Trophoblast cell (in vitro differentiated cells and primary cell): ENCODE measurements at regions not wholly inside any gene's neighbourhood (a gene's known extent, or its start where the extent isn't known, plus 50 kb on each side); places are given as distances from the start of the nearest gene placed in this dataset.

Source experiments
- DNase-seq, 2 donors: peaks; one replicate each; pipeline ENCODE4 v3.0.0-alpha.2; 2016
- H2AFZ ChIP-seq: 2 replicates; pipeline ENCODE4 v1.6.1; 2013; ENCODE audit warnings: low read length, moderate library complexity, mild to moderate bottlenecking; ENCODE audit not compliant: insufficient read depth, poor library complexity
- H2AK5ac ChIP-seq: 2 replicates; pipeline ENCODE4 v1.6.1; 2013; ENCODE audit warnings: mild to moderate bottlenecking, low read length
- H2BK120ac ChIP-seq: 2 replicates; pipeline ENCODE4 v1.6.1; 2013; ENCODE audit warnings: low read length, mild to moderate bottlenecking, moderate library complexity; ENCODE audit not compliant: insufficient read depth, poor library complexity
- H2BK12ac ChIP-seq: 2 replicates; pipeline ENCODE4 v1.6.1; 2013; ENCODE audit warnings: mild to moderate bottlenecking, low read length, moderate library complexity
- H2BK5ac ChIP-seq: 2 replicates; pipeline ENCODE4 v1.6.1; 2013; ENCODE audit warnings: low read length, low read depth, moderate library complexity, mild to moderate bottlenecking; ENCODE audit not compliant: poor library complexity
- H3K14ac ChIP-seq: 2 replicates; pipeline ENCODE4 v1.6.1; 2013; ENCODE audit warnings: mild to moderate bottlenecking, low read length
- H3K18ac ChIP-seq: 2 replicates; pipeline ENCODE4 v1.6.1; 2013; ENCODE audit warnings: mild to moderate bottlenecking, low read length
- H3K23ac ChIP-seq: 2 replicates; pipeline ENCODE4 v1.6.1; 2013; ENCODE audit warnings: low read length
- H3K27ac ChIP-seq: 2 replicates; pipeline ENCODE4 v1.5.1; 2013; ENCODE audit warnings: low read depth, mild to moderate bottlenecking, inconsistent platforms, low read length, moderate library complexity
- H3K27me3 ChIP-seq: 2 replicates; pipeline ENCODE4 v1.6.1; 2013; ENCODE audit warnings: inconsistent platforms, mild to moderate bottlenecking, low read length, moderate library complexity; ENCODE audit not compliant: insufficient read depth
- H3K36me3 ChIP-seq, 2 experiments: 1 replicate in 1 of 2; 2 replicates in 1 of 2; pipeline ENCODE4 v1.6.1; 2013; ENCODE audit warnings: low read length in 2 of 2, mild to moderate bottlenecking in 2 of 2, moderate library complexity in 1 of 2; ENCODE audit not compliant: insufficient read depth in 2 of 2, control insufficient read depth in 1 of 2
- H3K4ac ChIP-seq: 2 replicates; pipeline ENCODE4 v1.6.1; 2013; ENCODE audit warnings: low read depth, mild to moderate bottlenecking, low read length, moderate library complexity
- H3K4me1 ChIP-seq, 2 experiments: 1 replicate in 1 of 2; 2 replicates in 1 of 2; pipeline ENCODE4 v1.6.1; 2013; ENCODE audit warnings: low read length in 2 of 2, mild to moderate bottlenecking in 2 of 2, moderate library complexity in 1 of 2; ENCODE audit not compliant: insufficient read depth in 2 of 2, control insufficient read depth in 1 of 2
- H3K4me2 ChIP-seq: 2 replicates; pipeline ENCODE4 v1.6.1; 2013; ENCODE audit warnings: inconsistent platforms, mild to moderate bottlenecking, low read length, moderate library complexity
- H3K4me3 ChIP-seq: 2 replicates; pipeline ENCODE4 v1.5.1; 2013; ENCODE audit warnings: mild to moderate bottlenecking, low read depth, low read length, inconsistent platforms
- H3K79me1 ChIP-seq: one replicate; pipeline ENCODE4 v1.6.1; 2013; ENCODE audit warnings: low read length
- H3K79me2 ChIP-seq: 2 replicates; pipeline ENCODE4 v1.6.1; 2013; ENCODE audit warnings: low read length, mild to moderate bottlenecking; ENCODE audit not compliant: control insufficient read depth, insufficient read depth, poor library complexity
- H3K9ac ChIP-seq: 2 replicates; pipeline ENCODE4 v1.6.1; 2013; ENCODE audit warnings: mild to moderate bottlenecking, low read length
- H3K9me3 ChIP-seq: 2 replicates; pipeline ENCODE4 v1.6.1; 2013; ENCODE audit warnings: low read depth, mild to moderate bottlenecking, control low read depth, inconsistent platforms, low read length; ENCODE audit not compliant: insufficient read depth
- H4K12ac ChIP-seq: 2 replicates; pipeline ENCODE4 v1.6.1; 2013; ENCODE audit warnings: low read depth, mild to moderate bottlenecking, low read length, moderate library complexity
- H4K8ac ChIP-seq: 2 replicates; pipeline ENCODE4 v1.6.1; 2013; ENCODE audit warnings: low read depth, mild to moderate bottlenecking, low read length, moderate library complexity
- H4K91ac ChIP-seq: one replicate; pipeline ENCODE4 v1.6.1; 2013; ENCODE audit warnings: low read depth, mild to moderate bottlenecking, low read length, moderate library complexity
- WGBS: extraction: QIAGEN DNeasy Blood & Tissue Kit; methylation state at CpG from one replicate; pipeline ENCODE4 v1.1.7; 2013; ENCODE audit warnings: missing lambda C conversion rate; ENCODE audit not compliant: insufficient read length, insufficient coverage; ENCODE audit errors: extremely low coverage; 5-methylcytosine and 5-hydroxymethylcytosine counted together

GRCh38 chr4:54852602-54853001 lies 194.8 kb downstream of the KIT start:
- H2AFZ ChIP-seq, result no peak overlapping the region
- no peak overlapping the region for H3K4ac ChIP-seq
- H4K8ac ChIP-seq, result no peak overlapping the region
- H4K12ac ChIP-seq, result no peak overlapping the region
- H3K4me1 ChIP-seq, result no peaks in the 10 kb centered on the region
- no peaks in the 10 kb centered on the region for H3K36me3 ChIP-seq
- no peak overlapping the region for H3K4me2 ChIP-seq
- H3K79me2 ChIP-seq, result no peaks in the 10 kb centered on the region
- DNase-seq, result no peak
- H3K9me3 ChIP-seq, result no peaks in the 10 kb centered on the region
- no peak overlapping the region for H3K4me3 ChIP-seq
- no peak overlapping the region for H3K23ac ChIP-seq
- H3K27ac ChIP-seq, result no peak overlapping the region
- no peak overlapping the region for H2BK12ac ChIP-seq
- no peak overlapping the region for H2AK5ac ChIP-seq
- no peak overlapping the region for H3K18ac ChIP-seq
- no peak overlapping the region for H3K14ac ChIP-seq
- no peak overlapping the region for H2BK5ac ChIP-seq
- no peak overlapping the region for H2BK120ac ChIP-seq
- H3K27me3 ChIP-seq, result no peaks in the 10 kb centered on the region
- no peak overlapping the region for H4K91ac ChIP-seq
- no peak overlapping the region for H3K9ac ChIP-seq
- WGBS, result no CpG with 5 or more reads among the region's 2 CpGs
- H3K79me1 ChIP-seq, result no peaks in the 10 kb centered on the region

- H2AFZ ChIP-seq, result no peak overlapping the region
- no peaks in the 10 kb centered on the region for H3K9me3 ChIP-seq
- no peaks in the 10 kb centered on the region for H3K4me1 ChIP-seq
- H3K18ac ChIP-seq, result no peak overlapping the region
- no peaks in the 10 kb centered on the region for H3K27me3 ChIP-seq
- no peak overlapping the region for H4K8ac ChIP-seq
- H3K4me3 ChIP-seq, result no peak overlapping the region
- H3K4ac ChIP-seq, result no peak overlapping the region
- H2BK12ac ChIP-seq, result no peak overlapping the region
- H3K36me3 ChIP-seq, result no peaks in the 10 kb centered on the region
- no peak overlapping the region for H3K4me2 ChIP-seq
- no peak overlapping the region for H2BK120ac ChIP-seq
- H3K14ac ChIP-seq, result no peak overlapping the region
- no peak overlapping the region for H4K91ac ChIP-seq
- no peaks in the 10 kb centered on the region for H3K79me2 ChIP-seq
- H2AK5ac ChIP-seq, result no peak overlapping the region
- no peak overlapping the region for H3K27ac ChIP-seq
- H4K12ac ChIP-seq, result no peak overlapping the region
- DNase-seq, result no peak
- no peak overlapping the region for H2BK5ac ChIP-seq
- H3K9ac ChIP-seq, result no peak overlapping the region
- no CpG with 5 or more reads among the region's 1 CpG for WGBS
- H3K23ac ChIP-seq, result no peak overlapping the region
- H3K79me1 ChIP-seq, result no peaks in the 10 kb centered on the region
These were observed 194.3 kb downstream of the KIT start for GRCh38 chr4:54852054-54852453.

- Histone ChIP-seq H3K9me3 (no peaks in the 10 kb centered on the region), H3K4me1 (peaks cover 0 to 4% of the 10 kb centered on the region in 2 experiments), H3K9ac (no peak overlapping the region), H4K91ac (no peak overlapping the region), H3K79me2 (no peaks in the 10 kb centered on the region), H3K4ac (no peak overlapping the region), H2BK12ac (no peak overlapping the region), H4K12ac (no peak overlapping the region), H3K4me2 (no peak overlapping the region), H3K27ac (no peak overlapping the region), H3K4me3 (no peak overlapping the region), H3K14ac (no peak overlapping the region), H2BK5ac (no peak overlapping the region), H2BK120ac (no peak overlapping the region), H3K27me3 (no peaks in the 10 kb centered on the region), H2AFZ (no peak overlapping the region), H3K18ac (no peak overlapping the region), H4K8ac (no peak overlapping the region), H3K23ac (no peak overlapping the region), H2AK5ac (no peak overlapping the region), H3K79me1 (no peaks in the 10 kb centered on the region), H3K36me3 (no peaks in the 10 kb centered on the region)
- no CpG with 5 or more reads among the region's 2 CpGs for WGBS
- no peak for DNase-seq
These were observed 187.2 kb downstream of the KIT start for GRCh38 chr4:54844911-54845310.

GRCh38 chr4:54843946-54844345 lies 186.2 kb downstream of the KIT start:
- Histone ChIP-seq H2AK5ac (no peak overlapping the region), H4K91ac (no peak overlapping the region), H2BK12ac (no peak overlapping the region), H3K14ac (no peak overlapping the region), H3K27me3 (no peaks in the 10 kb centered on the region), H3K18ac (no peak overlapping the region), H3K4me2 (no peak overlapping the region), H3K79me1 (no peaks in the 10 kb centered on the region), H3K27ac (no peak overlapping the region), H3K9ac (no peak overlapping the region), H3K4ac (no peak overlapping the region), H2AFZ (no peak overlapping the region), H3K36me3 (no peaks in the 10 kb centered on the region), H3K4me3 (no peak overlapping the region), H4K8ac (no peak overlapping the region), H3K4me1 (peaks cover 0 to 4% of the 10 kb centered on the region in 2 experiments), H3K9me3 (no peaks in the 10 kb centered on the region), H4K12ac (no peak overlapping the region), H3K79me2 (no peaks in the 10 kb centered on the region), H3K23ac (no peak overlapping the region), H2BK120ac (no peak overlapping the region), H2BK5ac (no peak overlapping the region)
- no peak for DNase-seq
- WGBS, result no CpG with 5 or more reads among the region's 3 CpGs
